ENCODE measurements at regions not wholly inside any gene's neighbourhood (a gene's known extent, or its start where the extent isn't known, plus 50 kb on each side); places are given as distances from the start of the nearest gene placed in this dataset.
"Not testable (repeated sequence)": the region's sequence is repeated elsewhere in the genome, so short reads cannot be mapped to it uniquely, and the experiment has no call there.

DNA sequence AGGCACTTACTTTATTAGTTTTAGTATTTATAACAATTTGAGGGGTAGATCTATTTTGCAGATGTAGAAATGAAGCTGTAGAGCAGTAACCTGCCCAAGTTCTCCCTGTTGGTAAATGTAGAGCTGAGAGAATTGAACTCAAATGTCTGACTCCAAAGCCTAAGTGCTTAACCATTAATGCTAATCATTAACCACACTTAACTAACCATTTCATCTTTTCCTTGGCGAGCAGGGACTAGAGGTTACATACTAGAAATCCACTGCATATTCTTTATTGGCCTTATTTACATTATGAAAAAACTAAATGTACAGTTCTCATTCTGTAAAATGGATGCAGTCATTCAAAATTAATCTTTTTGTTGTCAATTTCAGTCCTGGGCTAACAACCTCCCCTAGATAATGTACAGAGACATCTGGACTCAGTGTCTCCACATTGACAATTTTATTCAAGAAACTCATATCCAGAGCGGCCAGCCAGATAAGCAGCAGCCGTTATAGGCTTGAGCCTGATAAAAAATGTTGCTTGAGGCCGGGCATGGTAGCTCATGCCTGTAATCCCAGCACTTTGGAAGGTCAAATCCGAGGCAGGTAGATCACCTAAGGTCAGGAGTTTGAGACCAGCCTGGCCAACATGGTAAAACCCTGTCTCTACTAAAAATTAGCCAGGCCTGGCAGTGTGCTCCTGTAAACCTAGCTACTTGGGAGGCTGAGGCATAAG, 76.7 kb upstream of the PICALM start:
- Histone ChIP-seq H3K9ac (ENCODE audit: low read depth in 2 of 2, low read length in 2 of 2) (no peak overlapping the region), H3K27me3 (no peaks in the 10 kb centered on the region), H3K36me3 (no peaks in the 10 kb centered on the region), H3K9me3 (no peaks in the 10 kb centered on the region), H3K4me3 (no peak overlapping the region), H3K27ac (no peak overlapping the region), H3K4me1 (no peaks in the 10 kb centered on the region)
- intact Hi-C loops (cut with DNase I) = no loop called here
- no peak for DNase-seq
- TF ChIP-seq, protein P1, sequence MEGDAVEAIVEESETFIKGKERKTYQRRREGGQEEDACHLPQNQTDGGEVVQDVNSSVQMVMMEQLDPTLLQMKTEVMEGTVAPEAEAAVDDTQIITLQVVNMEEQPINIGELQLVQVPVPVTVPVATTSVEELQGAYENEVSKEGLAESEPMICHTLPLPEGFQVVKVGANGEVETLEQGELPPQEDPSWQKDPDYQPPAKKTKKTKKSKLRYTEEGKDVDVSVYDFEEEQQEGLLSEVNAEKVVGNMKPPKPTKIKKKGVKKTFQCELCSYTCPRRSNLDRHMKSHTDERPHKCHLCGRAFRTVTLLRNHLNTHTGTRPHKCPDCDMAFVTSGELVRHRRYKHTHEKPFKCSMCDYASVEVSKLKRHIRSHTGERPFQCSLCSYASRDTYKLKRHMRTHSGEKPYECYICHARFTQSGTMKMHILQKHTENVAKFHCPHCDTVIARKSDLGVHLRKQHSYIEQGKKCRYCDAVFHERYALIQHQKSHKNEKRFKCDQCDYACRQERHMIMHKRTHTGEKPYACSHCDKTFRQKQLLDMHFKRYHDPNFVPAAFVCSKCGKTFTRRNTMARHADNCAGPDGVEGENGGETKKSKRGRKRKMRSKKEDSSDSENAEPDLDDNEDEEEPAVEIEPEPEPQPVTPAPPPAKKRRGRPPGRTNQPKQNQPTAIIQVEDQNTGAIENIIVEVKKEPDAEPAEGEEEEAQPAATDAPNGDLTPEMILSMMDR (IDR thresholded peaks at IDR 0.05) = no peak

GRCh38 chr11:86144846-86145245, 76.0 kb upstream of the PICALM start:
- H3K27ac ChIP-seq = no peak overlapping the region

GRCh38 chr11:86144087-86144486, 75.2 kb upstream of the PICALM start:
- H3K27ac ChIP-seq; H3K9ac ChIP-seq (ENCODE audit: low read depth in 2 of 2, low read length in 2 of 2); H3K4me1 ChIP-seq; DNase-seq; H3K4me3 ChIP-seq; H3K9me3 ChIP-seq; intact Hi-C loops (cut with DNase I); H3K36me3 ChIP-seq; H3K27me3 ChIP-seq: not testable (repeated sequence)

More at GRCh38 chr11:86144846-86145245, 76.0 kb upstream of the PICALM start:
- Histone ChIP-seq H3K9me3 (no peaks in the 10 kb centered on the region), H3K4me3 (no peak overlapping the region), H3K4me1 (no peaks in the 10 kb centered on the region), H3K9ac (ENCODE audit: low read depth in 2 of 2, low read length in 2 of 2) (no peak overlapping the region), H3K36me3 (no peaks in the 10 kb centered on the region), H3K27me3 (no peaks in the 10 kb centered on the region)
- intact Hi-C loops (cut with DNase I) = no loop called here
- no peak for DNase-seq
- TF ChIP-seq, protein P1 (IDR thresholded peaks at IDR 0.05) = no peak

- H3K4me3 ChIP-seq = no peak overlapping the region
- H3K9me3 ChIP-seq = no peaks in the 10 kb centered on the region
- no peak for DNase-seq
- H3K27ac ChIP-seq = no peak overlapping the region
- no peaks in the 10 kb centered on the region for H3K4me1 ChIP-seq
- intact Hi-C loops (cut with DNase I) = no loop called here
- no peaks in the 10 kb centered on the region for H3K36me3 ChIP-seq
- no peak overlapping the region for H3K9ac ChIP-seq (ENCODE audit: low read depth in 2 of 2, low read length in 2 of 2)
- TF ChIP-seq, protein P1 (IDR thresholded peaks at IDR 0.05) = no peak
- no peaks in the 10 kb centered on the region for H3K27me3 ChIP-seq
Measured at GRCh38 chr11:86143087-86144030, 74.5 kb upstream of the PICALM start.

GRCh38 chr11:86142170-86142569, 73.3 kb upstream of the PICALM start:
- Histone ChIP-seq H3K4me3 (no peak overlapping the region), H3K4me1 (no peaks in the 10 kb centered on the region), H3K27ac (no peak overlapping the region), H3K36me3 (no peaks in the 10 kb centered on the region), H3K27me3 (no peaks in the 10 kb centered on the region), H3K9me3 (no peaks in the 10 kb centered on the region), H3K9ac (ENCODE audit: low read depth in 2 of 2, low read length in 2 of 2) (no peak overlapping the region)
- intact Hi-C loops (cut with DNase I) = no loop called here
- TF ChIP-seq, protein P1 (IDR thresholded peaks at IDR 0.05) = no peak
- DNase-seq = no peak

All from colonic mucosa (tissue), 4 donors.